ENCODE measurements at regions not wholly inside any gene's neighbourhood (a gene's known extent, or its start where the extent isn't known, plus 50 kb on each side); places are given as distances from the start of the nearest gene placed in this dataset.

GRCh38 chr5:160940725-160941124 is 88.7 kb upstream of the ATP10B start:
- DNase-seq = no peak
- ATAC-seq = no peak
- Mint-ChIP-seq H3K4me1 (no peaks in the 10 kb centered on the region), H3K9me3 (ENCODE audit: low read depth) (peaks cover 2% of the 10 kb centered on the region), H3K36me3 (no peaks in the 10 kb centered on the region), H3K27ac (no peak overlapping the region), H3K27me3 (peaks cover 1% of the 10 kb centered on the region), H3K4me3 (no peak overlapping the region)
- CTCF ChIA-PET = no interaction called here

GRCh38 chr5:160938532-160938931 is 86.5 kb upstream of the ATP10B start:
- CTCF ChIA-PET = no interaction called here
- no peaks in the 10 kb centered on the region for H3K27me3 Mint-ChIP-seq

GRCh38 chr5:160937570-160937969 is 85.6 kb upstream of the ATP10B start:
- ATAC-seq (no peak), DNase-seq (no peak)
- Mint-ChIP-seq H3K4me3 (no peak overlapping the region), H3K4me1 (no peaks in the 10 kb centered on the region), H3K27me3 (no peaks in the 10 kb centered on the region), H3K27ac (no peak overlapping the region), H3K36me3 (no peaks in the 10 kb centered on the region), H3K9me3 (ENCODE audit: low read depth) (no peaks in the 10 kb centered on the region)
- CTCF ChIA-PET = no interaction called here

More at GRCh38 chr5:160938532-160938931, 86.5 kb upstream of the ATP10B start:
- Mint-ChIP-seq H3K36me3 (no peaks in the 10 kb centered on the region), H3K27ac (no peak overlapping the region), H3K4me3 (no peak overlapping the region), H3K4me1 (no peaks in the 10 kb centered on the region), H3K9me3 (ENCODE audit: low read depth) (no peaks in the 10 kb centered on the region)
- DNase-seq = no peak
- ATAC-seq = no peak

- Mint-ChIP-seq H3K9me3 (ENCODE audit: low read depth) (no peaks in the 10 kb centered on the region), H3K4me1 (no peaks in the 10 kb centered on the region), H3K36me3 (no peaks in the 10 kb centered on the region), H3K27me3 (no peaks in the 10 kb centered on the region), H3K4me3 (no peak overlapping the region), H3K27ac (no peak overlapping the region)
- ATAC-seq (no peak), DNase-seq (no peak)
- CTCF ChIA-PET = no interaction called here
Measured at GRCh38 chr5:160935776-160936175, 83.8 kb upstream of the ATP10B start.

GRCh38 chr5:160931283-160931682 is 79.3 kb upstream of the ATP10B start:
- DNase-seq (no peak), ATAC-seq (no peak)
- H3K36me3 Mint-ChIP-seq = no peaks in the 10 kb centered on the region
- no peak overlapping the region for H3K4me3 Mint-ChIP-seq
- CTCF ChIA-PET = no interaction called here
- no peaks in the 10 kb centered on the region for H3K4me1 Mint-ChIP-seq
- H3K27ac Mint-ChIP-seq = no peak overlapping the region
- no peaks in the 10 kb centered on the region for H3K9me3 Mint-ChIP-seq (ENCODE audit: low read depth)
- H3K27me3 Mint-ChIP-seq = no peaks in the 10 kb centered on the region

- no peaks in the 10 kb centered on the region for H3K4me1 Mint-ChIP-seq
- no peaks in the 10 kb centered on the region for H3K27me3 Mint-ChIP-seq
- H3K27ac Mint-ChIP-seq = no peak overlapping the region
- CTCF ChIA-PET = no interaction called here
- ATAC-seq (no peak), DNase-seq (no peak)
- H3K4me3 Mint-ChIP-seq = no peak overlapping the region
- no peaks in the 10 kb centered on the region for H3K9me3 Mint-ChIP-seq (ENCODE audit: low read depth)
- no peaks in the 10 kb centered on the region for H3K36me3 Mint-ChIP-seq
Measured at GRCh38 chr5:160930406-160930805, 78.4 kb upstream of the ATP10B start.

- H3K9me3 Mint-ChIP-seq (ENCODE audit: low read depth) = no peaks in the 10 kb centered on the region
- H3K27me3 Mint-ChIP-seq = no peaks in the 10 kb centered on the region
- H3K4me1 Mint-ChIP-seq = no peaks in the 10 kb centered on the region
- ATAC-seq = no peak
- DNase-seq = no peak
- CTCF ChIA-PET = no interaction called here
- no peak overlapping the region for H3K27ac Mint-ChIP-seq
- H3K36me3 Mint-ChIP-seq = no peaks in the 10 kb centered on the region
- no peak overlapping the region for H3K4me3 Mint-ChIP-seq
Measured at GRCh38 chr5:160929906-160930305, 77.9 kb upstream of the ATP10B start.

- Mint-ChIP-seq H3K4me3 (no peak overlapping the region), H3K4me1 (no peaks in the 10 kb centered on the region), H3K36me3 (no peaks in the 10 kb centered on the region), H3K9me3 (ENCODE audit: low read depth) (no peaks in the 10 kb centered on the region), H3K27ac (no peak overlapping the region), H3K27me3 (no peaks in the 10 kb centered on the region)
- CTCF ChIA-PET = no interaction called here
- no peak for ATAC-seq
- no peak for DNase-seq
Measured at GRCh38 chr5:160929360-160929759, 77.3 kb upstream of the ATP10B start.

GRCh38 chr5:160926428-160926827 is 74.4 kb upstream of the ATP10B start:
- H3K4me3 Mint-ChIP-seq = no peak overlapping the region
- DNase-seq (no peak), ATAC-seq (no peak)
- H3K36me3 Mint-ChIP-seq = no peaks in the 10 kb centered on the region
- H3K27me3 Mint-ChIP-seq = no peaks in the 10 kb centered on the region
- CTCF ChIA-PET = no interaction called here
- no peaks in the 10 kb centered on the region for H3K9me3 Mint-ChIP-seq (ENCODE audit: low read depth)
- H3K27ac Mint-ChIP-seq = no peak overlapping the region
- H3K4me1 Mint-ChIP-seq = no peaks in the 10 kb centered on the region

GRCh38 chr5:160925281-160925680 is 73.3 kb upstream of the ATP10B start:
- no peak overlapping the region for H3K27ac Mint-ChIP-seq
- CTCF ChIA-PET = no interaction called here
- H3K9me3 Mint-ChIP-seq (ENCODE audit: low read depth) = no peaks in the 10 kb centered on the region
- H3K36me3 Mint-ChIP-seq = no peaks in the 10 kb centered on the region
- DNase-seq (no peak), ATAC-seq (no peak)
- no peak overlapping the region for H3K4me3 Mint-ChIP-seq
- H3K4me1 Mint-ChIP-seq = no peaks in the 10 kb centered on the region
- no peaks in the 10 kb centered on the region for H3K27me3 Mint-ChIP-seq

GRCh38 chr5:160923936-160924710 is 72.1 kb upstream of the ATP10B start:
- no peak overlapping the region for H3K4me3 Mint-ChIP-seq
- H3K9me3 Mint-ChIP-seq (ENCODE audit: low read depth) = no peaks in the 10 kb centered on the region
- no peaks in the 10 kb centered on the region for H3K27me3 Mint-ChIP-seq
- no peak overlapping the region for H3K27ac Mint-ChIP-seq
- DNase-seq = no peak
- no peaks in the 10 kb centered on the region for H3K4me1 Mint-ChIP-seq
- H3K36me3 Mint-ChIP-seq = no peaks in the 10 kb centered on the region
- CTCF ChIA-PET = no interaction called here
- ATAC-seq = no peak

- CTCF ChIA-PET = no interaction called here
- ATAC-seq = no peak
- no peak overlapping the region for H3K4me3 Mint-ChIP-seq
Measured at GRCh38 chr5:160923411-160923810, 71.4 kb upstream of the ATP10B start.

GRCh38 chr5:160922311-160922710 is 70.3 kb upstream of the ATP10B start:
- no peak overlapping the region for H3K4me3 Mint-ChIP-seq
- DNase-seq (no peak), ATAC-seq (no peak)
- H3K36me3 Mint-ChIP-seq = no peaks in the 10 kb centered on the region
- CTCF ChIA-PET = no interaction called here
- H3K27me3 Mint-ChIP-seq = no peaks in the 10 kb centered on the region
- H3K4me1 Mint-ChIP-seq = no peaks in the 10 kb centered on the region
- H3K27ac Mint-ChIP-seq = no peak overlapping the region
- no peaks in the 10 kb centered on the region for H3K9me3 Mint-ChIP-seq (ENCODE audit: low read depth)

More at GRCh38 chr5:160923411-160923810, 71.4 kb upstream of the ATP10B start:
- H3K27me3 Mint-ChIP-seq = no peaks in the 10 kb centered on the region
- H3K9me3 Mint-ChIP-seq (ENCODE audit: low read depth) = no peaks in the 10 kb centered on the region
- DNase-seq = no peak
- no peak overlapping the region for H3K27ac Mint-ChIP-seq
- no peaks in the 10 kb centered on the region for H3K36me3 Mint-ChIP-seq
- no peaks in the 10 kb centered on the region for H3K4me1 Mint-ChIP-seq

- CTCF ChIA-PET = no interaction called here
- no peaks in the 10 kb centered on the region for H3K27me3 Mint-ChIP-seq
- H3K9me3 Mint-ChIP-seq (ENCODE audit: low read depth) = no peaks in the 10 kb centered on the region
- H3K27ac Mint-ChIP-seq = no peak overlapping the region
- no peak overlapping the region for H3K4me3 Mint-ChIP-seq
- DNase-seq (no peak), ATAC-seq (no peak)
- no peaks in the 10 kb centered on the region for H3K36me3 Mint-ChIP-seq
- H3K4me1 Mint-ChIP-seq = no peaks in the 10 kb centered on the region
Measured at GRCh38 chr5:160921423-160922285, 69.6 kb upstream of the ATP10B start.

All from activated CD8-positive, alpha-beta memory T cell treated with anti-CD3 and anti-CD28 coated beads, Interleukin-2, amount 10 ng/mL, durations not matched to agents 7 days and 5 days (primary cell).